MM.1S (cell line): ENCODE measurements at regions not wholly inside any gene's neighbourhood (a gene's known extent, or its start where the extent isn't known, plus 50 kb on each side); places are given as distances from the start of the nearest gene placed in this dataset.

Experiments
- DNase-seq: peaks from one replicate; pipeline ENCODE4 v3.0.0-alpha.2; 2015
- H2AFZ ChIP-seq: fragments of 300-600 bp; sonication (generic); 2 replicates; pipeline ENCODE4 v1.6.0; 2016; ENCODE audit warnings: antibody characterized with exemption, low read length
- H3F3A ChIP-seq: fragments of 300-600 bp; sonication (generic); 2 replicates; pipeline ENCODE4 v1.6.1; 2016; ENCODE audit warnings: mild to moderate bottlenecking, antibody characterized with exemption, low read length, moderate library complexity, mixed read lengths; ENCODE audit not compliant: insufficient read depth
- H3K27ac ChIP-seq: fragments of 300-600 bp; sonication (generic); 2 replicates; pipeline ENCODE4 v1.5.1; 2016; ENCODE audit warnings: mild to moderate bottlenecking, low read length
- H3K27me3 ChIP-seq: fragments of 300-600 bp; sonication (generic); replicated peaks from 2 replicates; pipeline ENCODE4 v1.6.0; 2016; ENCODE audit warnings: low read length; ENCODE audit not compliant: insufficient read depth
- H3K36me3 ChIP-seq: fragments of 300-600 bp; sonication (generic); replicated peaks from 2 replicates; pipeline ENCODE4 v1.6.1; 2016; ENCODE audit warnings: mild to moderate bottlenecking, low read length, mixed read lengths; ENCODE audit not compliant: insufficient read depth
- H3K4me1 ChIP-seq: fragments of 300-600 bp; sonication (generic); 2 replicates; pipeline ENCODE4 v1.6.1; 2016; ENCODE audit warnings: low read length, mixed read lengths
- H3K4me2 ChIP-seq: fragments of 300-600 bp; sonication (generic); 2 replicates; pipeline ENCODE4 v1.6.0; 2016; ENCODE audit warnings: low read depth, low read length
- H3K4me3 ChIP-seq: fragments of 300-600 bp; sonication (generic); 2 replicates; pipeline ENCODE4 v1.5.1; 2016; ENCODE audit warnings: low read length, mixed read lengths
- H3K79me2 ChIP-seq: fragments of 300-600 bp; sonication (generic); 2 replicates; pipeline ENCODE4 v1.6.1; 2016; ENCODE audit warnings: mixed run types, low read length, mixed read lengths
- H3K9ac ChIP-seq: fragments of 300-600 bp; sonication (generic); 2 replicates; pipeline ENCODE4 v1.6.1; 2016; ENCODE audit warnings: low read length, mixed read lengths
- H3K9me2 ChIP-seq: fragments of 300-600 bp; sonication (generic); replicated peaks from 2 replicates; pipeline ENCODE4 v1.6.1; 2016; ENCODE audit warnings: mild to moderate bottlenecking, low read length, mixed read lengths; ENCODE audit not compliant: insufficient read depth
- H3K9me3 ChIP-seq: fragments of 300-600 bp; sonication (generic); replicated peaks from 2 replicates; pipeline ENCODE4 v1.6.1; 2016; ENCODE audit warnings: mild to moderate bottlenecking, low read length, mixed read lengths; ENCODE audit not compliant: insufficient read depth
- H4K20me1 ChIP-seq: fragments of 300-600 bp; sonication (generic); 2 replicates; pipeline ENCODE4 v1.6.1; 2016; ENCODE audit warnings: mild to moderate bottlenecking, low read length, moderate library complexity, mixed read lengths; ENCODE audit not compliant: insufficient read depth
- CTCF ChIP-seq: fragments of 300-600 bp; sonication (generic); IDR thresholded peaks from 2 replicates; pipeline ENCODE4 v1.5.1; 2016; ENCODE audit warnings: antibody characterized with exemption, low read length, mixed read lengths
- EZH2 ChIP-seq: fragments of 300-600 bp; sonication (generic); optimal IDR thresholded peaks from 2 replicates; pipeline ENCODE3; 2017; ENCODE audit warnings: low read depth, mild to moderate bottlenecking, antibody characterized with exemption, low read length, mixed read lengths
- EZH2phosphoT487 ChIP-seq: fragments of 300-600 bp; sonication (generic); IDR thresholded peaks from 2 replicates; pipeline ENCODE4 v1.6.1; 2018; ENCODE audit warnings: antibody characterized with exemption, low read length

- H3K27ac ChIP-seq = no peak overlapping the region
- TF ChIP-seq CTCF = no peak
- no peak for TF ChIP-seq EZH2phosphoT487
- no peak for TF ChIP-seq EZH2
- no peak overlapping the region for H3K4me3 ChIP-seq
- no peaks in the 10 kb centered on the region for H3K4me1 ChIP-seq
- no peaks in the 10 kb centered on the region for H3K27me3 ChIP-seq
- H4K20me1 ChIP-seq = no peaks in the 10 kb centered on the region
- H3F3A ChIP-seq = no peaks in the 10 kb centered on the region
- no peak overlapping the region for H3K9ac ChIP-seq
- H2AFZ ChIP-seq = no peak overlapping the region
- DNase-seq = no peak
- no peak overlapping the region for H3K4me2 ChIP-seq
- H3K9me2 ChIP-seq = no peaks in the 10 kb centered on the region
- H3K9me3 ChIP-seq = no peaks in the 10 kb centered on the region
- no peaks in the 10 kb centered on the region for H3K79me2 ChIP-seq
- no peaks in the 10 kb centered on the region for H3K36me3 ChIP-seq
These were observed 110.2 kb downstream of the FAM50B start for GRCh38 chr6:3959385-3959784.

- H3K9ac ChIP-seq = no peak overlapping the region
- no peak for DNase-seq
- H4K20me1 ChIP-seq = no peaks in the 10 kb centered on the region
These were observed 111.7 kb downstream of the FAM50B start for GRCh38 chr6:3960754-3961361.

GRCh38 chr6:3961581-3962215 is 112.5 kb downstream of the FAM50B start:
- Histone ChIP-seq H3K27ac (no peak overlapping the region), H3K36me3 (no peaks in the 10 kb centered on the region), H2AFZ (no peak overlapping the region), H3K27me3 (no peaks in the 10 kb centered on the region), H3K4me3 (no peak overlapping the region), H4K20me1 (no peaks in the 10 kb centered on the region), H3K4me2 (no peak overlapping the region), H3K9ac (no peak overlapping the region), H3K9me3 (no peaks in the 10 kb centered on the region), H3K9me2 (no peaks in the 10 kb centered on the region), H3K79me2 (no peaks in the 10 kb centered on the region), H3K4me1 (no peaks in the 10 kb centered on the region), H3F3A (no peaks in the 10 kb centered on the region)
- DNase-seq = no peak
- TF ChIP-seq EZH2 (no peak), EZH2phosphoT487 (no peak)

More at GRCh38 chr6:3960754-3961361, 111.7 kb downstream of the FAM50B start:
- Histone ChIP-seq H3K4me2 (no peak overlapping the region), H3K4me1 (no peaks in the 10 kb centered on the region), H3K27me3 (no peaks in the 10 kb centered on the region), H3K4me3 (no peak overlapping the region), H3K9me2 (no peaks in the 10 kb centered on the region), H3K9me3 (no peaks in the 10 kb centered on the region), H3K36me3 (no peaks in the 10 kb centered on the region), H2AFZ (no peak overlapping the region), H3K79me2 (no peaks in the 10 kb centered on the region), H3K27ac (no peak overlapping the region), H3F3A (no peaks in the 10 kb centered on the region)
- TF ChIP-seq EZH2phosphoT487 (no peak), CTCF (no peak), EZH2 (no peak)
